GM18907 (cell line): ENCODE measurements at regions not wholly inside any gene's neighbourhood (a gene's known extent, or its start where the extent isn't known, plus 50 kb on each side); places are given as distances from the start of the nearest gene placed in this dataset.
"Not testable (repeated sequence)": the region's sequence is repeated elsewhere in the genome, so short reads cannot be mapped to it uniquely, and the experiment has no call there.

Experiments
- ATAC-seq: cut with Tn5 transposase; IDR thresholded peaks from one replicate; pipeline ENCODE4 v1.9.1; 2021; ENCODE audit warnings: mild to moderate bottlenecking, moderate library complexity; ENCODE audit not compliant: unreplicated experiment

GRCh38 chr12:68422956-68423574 is 90.9 kb upstream of the MDM1 start:
- no peak for ATAC-seq

- ATAC-seq, result no peak
Measured at GRCh38 chr12:68425998-68426397, 93.8 kb upstream of the MDM1 start.

DNA sequence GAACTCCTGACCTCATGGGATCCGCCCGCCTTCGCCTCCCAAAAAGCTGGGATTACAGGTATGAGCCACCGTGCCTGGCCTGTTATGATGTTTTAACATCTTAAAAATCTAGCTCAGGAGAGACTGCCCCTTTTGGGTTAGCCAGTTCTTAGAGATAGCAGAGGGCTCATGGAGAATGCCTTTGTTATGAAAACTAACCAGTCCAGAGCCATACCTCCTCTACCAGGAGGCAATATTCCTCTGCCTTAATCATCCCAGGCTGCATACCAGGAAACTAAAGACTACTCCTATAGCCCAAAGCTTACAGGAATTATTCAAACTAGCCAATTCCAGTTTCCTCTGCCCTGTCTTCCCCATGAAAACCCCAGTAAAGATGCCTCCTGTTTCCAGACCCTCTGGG is 96.0 kb upstream of the MDM1 start:
- no peak for ATAC-seq

DNA sequence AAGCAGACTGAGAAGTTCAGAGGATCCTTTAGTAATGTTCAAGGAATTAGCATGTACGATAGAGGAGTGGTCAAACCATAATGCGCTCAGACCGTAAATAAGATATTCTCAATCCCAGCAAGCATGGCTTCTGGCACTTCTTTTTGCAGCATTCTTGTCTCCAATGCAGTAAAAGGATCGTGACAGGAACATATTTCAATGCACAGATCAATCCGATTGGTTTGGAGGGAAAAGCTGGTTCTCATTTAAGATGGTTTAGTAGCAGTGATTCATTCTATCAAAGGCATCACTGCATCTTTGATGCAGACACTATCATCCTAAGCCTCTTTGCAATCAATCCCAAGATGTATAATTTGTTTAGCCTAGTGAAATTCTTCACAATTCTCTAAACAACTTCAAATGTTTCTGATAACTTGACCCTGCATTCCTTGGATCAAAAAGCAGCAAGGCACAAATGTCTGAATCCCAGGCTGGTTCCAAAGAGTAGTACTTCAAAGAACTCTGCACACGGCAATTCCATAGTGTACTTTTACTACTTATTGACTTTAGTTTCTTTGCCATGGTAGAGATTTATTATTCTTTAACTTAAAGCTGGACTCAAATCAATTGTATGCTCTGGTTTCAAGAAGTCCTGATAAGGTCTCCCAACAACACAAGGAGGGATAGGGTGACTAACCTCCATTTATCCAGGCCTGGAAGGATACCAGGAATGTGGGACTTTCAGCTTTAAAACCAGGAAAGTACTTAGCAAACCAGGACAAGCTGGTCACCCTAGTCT is 96.8 kb upstream of the MDM1 start:
- no peak for ATAC-seq

DNA sequence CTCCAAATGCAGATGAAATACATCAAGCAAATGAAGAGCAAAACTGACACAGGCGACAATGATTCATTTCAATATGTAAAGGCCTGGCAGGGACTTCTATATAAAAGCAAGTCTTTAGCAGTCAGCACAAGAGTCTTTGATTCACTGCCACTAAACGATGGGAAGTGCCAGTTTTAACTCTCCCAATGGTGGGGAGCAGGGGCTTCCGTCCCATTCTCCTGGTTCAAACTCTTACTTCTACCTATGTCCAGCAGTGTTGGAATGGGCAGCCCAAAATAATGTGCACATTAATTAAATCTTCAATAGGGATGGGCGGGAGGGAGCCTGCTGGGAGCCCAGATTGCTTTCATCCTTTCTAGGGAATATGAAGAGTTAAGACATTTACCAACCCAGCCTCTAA is 97.5 kb upstream of the MDM1 start:
- ATAC-seq, result no peak

- ATAC-seq, result no peak
Measured at GRCh38 chr12:68431786-68432185, 99.6 kb upstream of the MDM1 start.

- ATAC-seq, result no peak
Measured at GRCh38 chr12:68432622-68433021, 100.5 kb upstream of the MDM1 start.

DNA sequence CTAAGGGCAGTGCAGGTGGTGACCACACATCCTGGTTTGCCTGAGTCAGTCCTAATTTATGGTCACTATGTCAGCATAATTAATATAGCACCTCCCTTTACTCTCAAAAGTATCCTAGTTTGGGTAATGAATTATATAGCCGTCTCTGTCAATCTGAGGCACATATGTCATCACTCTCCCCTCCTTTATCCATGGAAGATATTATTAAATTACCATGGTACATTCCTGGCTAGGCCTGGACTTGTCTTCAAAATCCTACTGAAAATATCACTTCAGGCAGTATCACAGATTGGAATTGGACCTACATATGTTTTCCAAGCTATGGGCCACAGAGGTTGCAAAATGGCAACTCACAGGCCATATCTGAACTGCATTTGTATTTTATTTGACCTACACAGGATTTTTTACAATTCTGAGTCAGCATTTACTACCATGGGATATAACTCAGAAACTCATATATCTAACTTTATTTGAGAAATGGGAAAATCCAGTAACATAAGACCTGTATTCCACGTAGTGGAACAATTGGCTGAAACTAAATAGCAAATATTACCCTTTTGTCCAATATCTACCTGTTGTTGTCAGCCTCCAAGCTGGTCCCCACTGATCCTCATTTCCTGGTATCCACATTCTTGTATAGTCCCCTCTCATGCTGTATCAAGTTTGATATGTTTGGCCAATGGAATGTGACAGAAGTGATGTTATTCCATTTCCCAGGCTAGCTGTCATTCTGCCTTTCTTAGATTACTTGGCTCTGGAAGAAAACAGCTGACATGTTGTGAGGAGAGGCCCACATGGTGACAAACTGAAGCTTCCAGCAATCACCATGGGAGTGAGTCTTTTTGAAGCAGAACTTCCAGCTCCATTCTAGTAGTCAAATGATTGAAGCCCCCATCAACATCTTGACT is 102.5 kb upstream of the MDM1 start:
- no peak for ATAC-seq

- no peak for ATAC-seq
Measured at GRCh38 chr12:68435299-68435637, 103.1 kb upstream of the MDM1 start.

- ATAC-seq, result no peak
Measured at GRCh38 chr12:68435816-68436215, 103.7 kb upstream of the MDM1 start.

- no peak for ATAC-seq
Measured at GRCh38 chr12:68438601-68439000, 106.4 kb upstream of the MDM1 start.

DNA sequence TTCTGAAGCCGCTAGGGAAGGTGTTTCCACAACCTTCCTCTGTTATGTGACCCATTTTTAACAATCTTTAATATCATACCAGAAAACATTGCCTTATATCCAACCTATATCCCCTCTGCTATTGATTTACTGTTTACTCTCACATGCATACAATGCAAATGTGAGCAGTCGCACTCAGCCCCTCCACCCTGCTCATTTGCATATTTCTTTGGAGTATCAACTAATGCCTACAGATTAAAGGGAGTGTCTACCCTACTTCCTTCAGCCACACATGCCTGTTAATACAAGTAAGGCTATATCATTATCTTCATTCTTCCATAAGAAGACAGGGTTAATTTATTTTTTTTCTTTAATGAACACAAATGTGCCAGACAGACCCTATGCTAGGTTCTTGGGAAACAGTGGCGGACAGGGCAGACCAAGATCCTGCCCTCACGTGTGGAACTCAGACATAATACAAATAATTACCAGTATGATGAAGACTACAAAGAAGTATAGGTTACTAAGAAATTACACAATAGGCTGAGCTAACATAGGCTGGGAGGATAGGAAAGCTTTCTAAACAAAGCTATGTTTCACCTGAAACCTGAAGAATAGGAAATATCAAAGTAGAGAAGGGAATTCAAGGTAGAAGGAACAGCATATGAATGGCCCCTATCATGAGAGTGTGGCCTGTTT is 107.3 kb upstream of the MDM1 start:
- ATAC-seq, result no peak

DNA sequence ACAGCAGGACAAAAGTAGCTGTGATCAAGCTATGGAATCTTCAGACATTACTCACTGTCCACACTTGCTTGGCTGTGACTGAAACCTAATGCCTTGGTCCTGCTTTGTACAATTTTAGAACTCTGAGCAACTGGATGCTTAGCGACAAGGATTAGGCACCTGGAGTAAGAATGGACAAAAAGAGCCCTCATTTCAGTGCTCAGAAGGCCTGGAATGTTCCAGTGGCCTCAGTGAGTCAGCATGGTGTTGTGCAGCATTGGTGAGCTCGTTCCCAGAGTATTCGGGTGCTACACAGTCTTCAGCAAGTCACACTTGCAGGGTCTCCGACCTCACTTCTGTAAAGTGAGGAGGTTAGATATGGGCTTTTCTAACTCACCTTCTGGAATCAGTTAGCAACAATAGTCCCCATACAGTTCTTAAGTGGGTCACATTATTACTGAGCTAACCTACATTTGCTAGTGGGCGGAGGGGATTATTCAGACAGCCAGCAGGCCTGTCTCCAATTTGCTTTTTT is 108.0 kb upstream of the MDM1 start:
- no peak for ATAC-seq

DNA sequence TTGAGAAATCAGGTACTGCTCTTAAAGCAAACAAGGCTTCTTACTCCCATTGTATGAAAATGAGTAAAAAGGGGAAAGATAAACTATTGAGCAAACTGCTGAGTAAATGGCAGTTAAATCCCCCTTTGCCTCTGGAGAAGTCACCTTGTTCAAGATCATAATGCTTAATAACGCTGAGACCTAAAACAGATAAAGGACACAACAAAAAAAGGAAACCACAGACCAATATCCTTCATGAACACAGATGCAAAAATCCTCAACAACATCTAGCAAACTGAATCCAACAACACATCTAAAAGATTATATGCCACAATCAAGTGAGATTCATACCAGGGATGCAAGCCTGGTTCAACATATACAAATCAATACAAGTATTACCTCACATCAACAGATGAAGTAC is 109.0 kb upstream of the MDM1 start:
- no peak for ATAC-seq

- ATAC-seq, result not testable (repeated sequence)
Measured at GRCh38 chr12:68442353-68442972, 110.3 kb upstream of the MDM1 start.

DNA sequence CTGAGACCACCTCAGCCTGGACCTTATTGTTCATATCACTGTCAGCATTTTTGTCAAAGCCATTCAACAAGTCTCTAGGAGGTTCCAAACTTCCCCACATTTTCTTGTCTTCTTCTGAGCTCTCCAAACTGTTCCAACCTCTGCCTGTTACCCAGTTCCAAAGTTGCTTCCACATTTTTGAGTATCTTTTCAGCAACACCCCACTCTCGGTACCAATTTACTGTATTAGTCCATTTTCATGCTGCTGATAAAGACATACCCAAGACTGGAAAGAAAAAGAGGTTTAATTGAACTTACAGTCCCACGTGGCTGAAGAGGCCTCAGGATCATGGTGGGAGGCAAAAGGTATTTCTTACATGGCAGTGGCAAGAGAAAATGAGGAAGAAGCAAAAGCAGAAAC is 111.5 kb upstream of the MDM1 start:
- ATAC-seq, result not testable (repeated sequence)

GRCh38 chr12:68445824-68446223 is 113.7 kb upstream of the MDM1 start:
- no peak for ATAC-seq

- no peak for ATAC-seq
Measured at GRCh38 chr12:68446384-68446783, 114.2 kb upstream of the MDM1 start.

DNA sequence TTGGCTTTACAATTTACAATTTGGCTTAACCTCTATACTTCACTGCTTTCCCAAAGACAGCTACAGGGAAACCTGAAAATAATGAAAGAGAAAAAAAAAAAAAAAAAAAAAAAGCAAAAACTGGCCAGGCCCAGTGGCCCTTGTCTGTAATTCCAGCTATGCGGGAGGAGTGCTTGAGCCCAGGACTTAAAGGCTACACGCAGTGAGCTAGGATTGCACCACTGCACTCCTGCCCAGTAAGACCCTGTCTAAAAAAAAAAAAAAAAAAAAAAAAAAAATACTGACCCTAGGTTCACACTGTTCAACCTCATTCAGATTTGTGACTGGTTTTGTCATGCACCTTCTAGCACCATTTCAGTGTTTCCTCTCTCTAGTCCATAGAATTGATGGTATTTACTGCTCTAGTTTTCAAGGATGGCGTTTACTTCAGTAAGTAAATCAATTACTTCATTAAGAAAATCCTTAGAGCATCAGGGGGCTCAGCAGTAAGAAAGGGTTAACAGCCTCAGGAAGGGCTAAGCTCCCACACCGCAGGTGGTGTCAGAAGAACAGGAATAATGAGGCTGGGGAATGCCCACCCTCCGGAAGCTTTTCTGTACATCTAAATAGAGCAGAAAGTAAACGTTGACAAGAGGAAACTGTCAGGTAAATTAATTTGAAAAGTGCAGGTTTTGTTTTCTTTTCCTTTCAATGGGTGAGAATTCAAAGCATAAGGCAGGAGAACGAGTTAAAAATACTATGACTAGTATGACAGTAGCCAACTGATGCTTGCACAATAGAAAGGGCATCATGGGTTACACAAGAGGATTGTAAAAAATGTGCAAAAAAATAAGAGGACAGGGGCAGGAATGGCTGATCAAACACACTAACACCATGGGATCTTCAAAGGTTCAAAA is 115.0 kb upstream of the MDM1 start:
- ATAC-seq, result no peak
